Pancreas (tissue), 10 donors: ENCODE measurements at regions not wholly inside any gene's neighbourhood (a gene's known extent, or its start where the extent isn't known, plus 50 kb on each side); places are given as distances from the start of the nearest gene placed in this dataset.

ENCODE experiments used
- ATAC-seq, 4 donors: fragments of 200-7000 bp; cut with Tn5 transposase; one replicate each; pipeline versions ENCODE4 v1.8.0 to v1.9.1; 2020; ENCODE audit warnings: mild to moderate bottlenecking in 4 of 4, moderate library complexity in 4 of 4
- DNase-seq, 6 donors: peaks; one replicate each; pipeline ENCODE4 v3.0.0-alpha.2; 2020
- FAIRE-seq: peaks from 2 replicates; lab custom pipeline; 2012; peaks lifted over from hg19 to GRCh38; lab: Jason Lieb, UNC
- H3K27ac ChIP-seq, 4 donors: fragments of 200-600 bp; sonication (generic); 1 replicate in 3 of 4; 2 replicates in 1 of 4; pipeline versions ENCODE4 v1.5.0 to v1.8.0; 2020
- H3K27me3 ChIP-seq, 4 donors: fragments of 200-600 bp; one replicate each; pipeline ENCODE4 v1.8.0; 2021
- H3K36me3 ChIP-seq, 3 donors: fragments of 200-600 bp; sonication (generic) in 1 of 3; one replicate each; pipeline versions ENCODE4 v1.5.0 to v1.8.0; 2020 to 2021
- H3K4me1 ChIP-seq, 3 donors: fragments of 200-600 bp; one replicate each; pipeline ENCODE4 v1.8.0; 2021
- H3K4me3 ChIP-seq, 4 donors: fragments of 200-600 bp; sonication (generic) in 2 of 4; one replicate each; pipeline versions ENCODE4 v1.5.0 to v1.8.0; 2020 to 2021
- H3K9me3 ChIP-seq, 4 donors: fragments of 200-600 bp; one replicate each; pipeline ENCODE4 v1.8.0; 2021
- CTCF ChIP-seq, 4 donors: fragments of 200-600 bp; sonication (generic) in 3 of 4; IDR thresholded peaks; one replicate each; pipeline versions ENCODE4 v1.5.0 to v1.8.0; 2021; ENCODE audit warnings: antibody characterized with exemption in 4 of 4
- WGBS, 2 donors: extraction: QIAGEN DNeasy Blood & Tissue Kit; methylation state at CpG; one replicate each; pipeline ENCODE4 v1.1.7; 2013; 5-methylcytosine and 5-hydroxymethylcytosine counted together
- intact Hi-C, 3 donors: fragments of 100-400 bp; cut with DNase I; formaldehyde crosslinking; loops; one replicate each; pipeline versions ENCODE4 v1.11.1 to v1.14.2; 2022
- donor health status: healthy with polysubstance abuse.
- donor health status: DM: no; HTN: no; CAD: no; lungs with moderate emphysema.
- donor health status: DM: no; HTN: no; CAD: no.
- donor health status: control.
- donor health status: control.
- donor health status: Bipolar disorder and iron deficiency.
- donor health status: DM: yes; HTN: yes; CAD: no.
- donor health status: DM: no; HTN: no; CAD: no.
- donor health status: DM: no; HTN: no; CAD: no.
- donor health status: DM: yes; HTN: yes; CAD: no.

GRCh38 chr2:417006-417405 is 129.1 kb upstream of the ALKAL2 start:
- Histone ChIP-seq H3K9me3 (no peaks in the 10 kb centered on the region), H3K36me3 (no peaks in the 10 kb centered on the region), H3K4me1 (no peaks in the 10 kb centered on the region), H3K27ac (no peak overlapping the region), H3K4me3 (no peak overlapping the region), H3K27me3 (no peaks in the 10 kb centered on the region)
- no peak for TF ChIP-seq CTCF (IDR thresholded peaks at IDR 0.05)
- WGBS, 2 donors, result 78 to 88% methylated on average over 3 of the region's 3 CpGs
- no peak for ATAC-seq
- intact Hi-C loops, result no loop called here
- FAIRE-seq, result no peak
- no peak for DNase-seq

GRCh38 chr2:415986-416610 is 128.2 kb upstream of the ALKAL2 start:
- DNase-seq (no peak), FAIRE-seq (no peak), ATAC-seq (no peak)
- Histone ChIP-seq H3K4me3 (no peak overlapping the region), H3K4me1 (no peaks in the 10 kb centered on the region), H3K9me3 (no peaks in the 10 kb centered on the region), H3K27me3 (no peaks in the 10 kb centered on the region), H3K36me3 (no peaks in the 10 kb centered on the region), H3K27ac (no peak overlapping the region)
- no peak for TF ChIP-seq CTCF (IDR thresholded peaks at IDR 0.05)
- intact Hi-C loops, result no loop called here
- 72 to 85% methylated on average over 12 of the region's 12 CpGs for WGBS, 2 donors

GRCh38 chr2:409523-409922 is 121.6 kb upstream of the ALKAL2 start:
- intact Hi-C loops, result no loop called here
- DNase-seq, result no peak
- no peak for TF ChIP-seq CTCF (IDR thresholded peaks at IDR 0.05)
- Histone ChIP-seq H3K27ac (no peak overlapping the region), H3K27me3 (no peaks in the 10 kb centered on the region), H3K4me3 (no peak overlapping the region), H3K4me1 (no peaks in the 10 kb centered on the region), H3K9me3 (no peaks in the 10 kb centered on the region), H3K36me3 (no peaks in the 10 kb centered on the region)
- FAIRE-seq, result no peak
- ATAC-seq, result no peak
- 64 to 81% methylated on average over 4 of the region's 4 CpGs for WGBS, 2 donors

GRCh38 chr2:407630-408029 is 119.7 kb upstream of the ALKAL2 start:
- WGBS, 2 donors, result 57 to 69% methylated on average over 9 of the region's 9 CpGs
- no peak overlapping the region for H3K27ac ChIP-seq
- no peaks in the 10 kb centered on the region for H3K4me1 ChIP-seq
- no peaks in the 10 kb centered on the region for H3K9me3 ChIP-seq
- no peak for TF ChIP-seq CTCF (IDR thresholded peaks at IDR 0.05)
- DNase-seq (no peak), ATAC-seq (no peak), FAIRE-seq (no peak)
- H3K27me3 ChIP-seq, result no peaks in the 10 kb centered on the region
- no peaks in the 10 kb centered on the region for H3K36me3 ChIP-seq
- H3K4me3 ChIP-seq, result no peak overlapping the region
- intact Hi-C loops, result no loop called here

- no peak overlapping the region for H3K4me3 ChIP-seq
- no peaks in the 10 kb centered on the region for H3K4me1 ChIP-seq
- H3K27me3 ChIP-seq, result no peaks in the 10 kb centered on the region
- H3K36me3 ChIP-seq, result no peaks in the 10 kb centered on the region
- no peak for TF ChIP-seq CTCF (IDR thresholded peaks at IDR 0.05)
- FAIRE-seq (no peak), DNase-seq (no peak), ATAC-seq (no peak)
- H3K27ac ChIP-seq, result no peak overlapping the region
- WGBS, 2 donors, result 50 to 66% methylated on average over 4 of the region's 4 CpGs
- intact Hi-C loops, result no loop called here
- H3K9me3 ChIP-seq, result no peaks in the 10 kb centered on the region
Observed at GRCh38 chr2:406876-407275, 119.0 kb upstream of the ALKAL2 start.
